A549 (cell line): ENCODE measurements at regions not wholly inside any gene's neighbourhood (a gene's known extent, or its start where the extent isn't known, plus 50 kb on each side); places are given as distances from the start of the nearest gene placed in this dataset.

Source experiments
- CBX8 ChIP-seq: fragments of 200-600 bp; sonication (generic); IDR thresholded peaks from 2 replicates; pipeline ENCODE4 v1.6.1; 2016
- CHD4 ChIP-seq: fragments of 200-600 bp; sonication (generic); IDR thresholded peaks from 2 replicates; pipeline ENCODE4 v1.6.1; 2016; ENCODE audit warnings: antibody characterized with exemption, mild to moderate bottlenecking, borderline replicate concordance
- EHF ChIP-seq: fragments of 250-450 bp; sonication (Bioruptor Pico); IDR thresholded peaks from 2 replicates; pipeline ENCODE4 v1.5.0; 2020; ENCODE audit warnings: mild to moderate bottlenecking
- EP300 ChIP-seq, 2 experiments: fragments of >200 bp; sonication (Bioruptor Twin); formaldehyde crosslinking; IDR thresholded peaks; 2 replicates in 1 of 2; 3 replicates in 1 of 2; pipeline ENCODE4 v1.6.1; 2016 to 2017
- PHF8 ChIP-seq: fragments of 200-600 bp; sonication (generic); IDR thresholded peaks from 2 replicates; pipeline ENCODE4 v1.6.1; 2016; ENCODE audit warnings: low read depth, mild to moderate bottlenecking, antibody characterized with exemption, moderate library complexity, borderline replicate concordance
- POLR2A ChIP-seq: IDR thresholded peaks from 2 replicates; pipeline ENCODE4 v1.6.1; 2012; ENCODE audit warnings: mild to moderate bottlenecking, low read length
- POLR2AphosphoS2 ChIP-seq: conservative IDR thresholded peaks from 2 replicates; pipeline ENCODE4 v1.6.1; 2012; ENCODE audit warnings: low read length, improper control_type of control experiment, inconsistent platforms
- RFX5 ChIP-seq: fragments of 450-650 bp; IDR thresholded peaks from 2 replicates; pipeline ENCODE4 v1.7.1; 2014; ENCODE audit warnings: antibody characterized with exemption, mild to moderate bottlenecking, moderate library complexity
- TP53 ChIP-seq: fragments of 250-450 bp; sonication (Bioruptor Pico); IDR thresholded peaks from 2 replicates; pipeline ENCODE4 v1.5.0; 2021; ENCODE audit warnings: mild to moderate bottlenecking, moderate library complexity
- ZC3H11A ChIP-seq: fragments of 450-650 bp; IDR thresholded peaks from 2 replicates; pipeline ENCODE4 v1.6.1; 2014; ENCODE audit warnings: antibody characterized with exemption, mild to moderate bottlenecking
- TF ChIP-seq, protein P1 (sequence below): fragments of >200 bp; sonication (Bioruptor Twin); formaldehyde crosslinking; IDR thresholded peaks from 3 replicates; pipeline ENCODE4 v1.5.1; 2016
- TF ChIP-seq, protein P2 (sequence below): fragments of 250-450 bp; sonication (Bioruptor Pico); IDR thresholded peaks from 2 replicates; pipeline ENCODE4 v1.5.0; 2021; ENCODE audit warnings: mild to moderate bottlenecking, moderate library complexity, borderline replicate concordance
- TF ChIP-seq, protein P3 (sequence below): IDR thresholded peaks from 2 replicates; pipeline ENCODE4 v1.6.1; 2012

DNA sequence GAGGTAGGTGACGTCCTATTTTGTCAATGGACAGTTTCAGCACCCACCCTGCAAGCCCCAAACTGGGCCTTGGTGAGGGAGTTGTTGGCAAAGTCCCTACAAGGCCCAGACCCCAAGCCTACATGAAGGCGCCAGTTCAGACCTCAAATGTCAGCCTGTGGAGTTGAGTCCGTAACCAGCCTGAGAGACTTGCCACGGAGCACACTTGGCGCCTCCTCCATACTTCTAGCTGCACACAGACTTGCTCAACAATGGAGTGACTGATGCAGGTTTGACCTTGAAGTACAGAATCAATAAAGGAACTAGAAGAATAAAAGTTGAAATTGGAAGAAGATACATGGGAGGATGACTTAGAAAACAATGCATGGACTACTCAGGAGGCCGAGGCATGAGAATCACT is 134.3 kb downstream of the PROX1 start:
- no peak for TF ChIP-seq POLR2AphosphoS2
- TF ChIP-seq, protein P1, sequence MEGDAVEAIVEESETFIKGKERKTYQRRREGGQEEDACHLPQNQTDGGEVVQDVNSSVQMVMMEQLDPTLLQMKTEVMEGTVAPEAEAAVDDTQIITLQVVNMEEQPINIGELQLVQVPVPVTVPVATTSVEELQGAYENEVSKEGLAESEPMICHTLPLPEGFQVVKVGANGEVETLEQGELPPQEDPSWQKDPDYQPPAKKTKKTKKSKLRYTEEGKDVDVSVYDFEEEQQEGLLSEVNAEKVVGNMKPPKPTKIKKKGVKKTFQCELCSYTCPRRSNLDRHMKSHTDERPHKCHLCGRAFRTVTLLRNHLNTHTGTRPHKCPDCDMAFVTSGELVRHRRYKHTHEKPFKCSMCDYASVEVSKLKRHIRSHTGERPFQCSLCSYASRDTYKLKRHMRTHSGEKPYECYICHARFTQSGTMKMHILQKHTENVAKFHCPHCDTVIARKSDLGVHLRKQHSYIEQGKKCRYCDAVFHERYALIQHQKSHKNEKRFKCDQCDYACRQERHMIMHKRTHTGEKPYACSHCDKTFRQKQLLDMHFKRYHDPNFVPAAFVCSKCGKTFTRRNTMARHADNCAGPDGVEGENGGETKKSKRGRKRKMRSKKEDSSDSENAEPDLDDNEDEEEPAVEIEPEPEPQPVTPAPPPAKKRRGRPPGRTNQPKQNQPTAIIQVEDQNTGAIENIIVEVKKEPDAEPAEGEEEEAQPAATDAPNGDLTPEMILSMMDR, result no peak
- TF ChIP-seq, protein P2, sequence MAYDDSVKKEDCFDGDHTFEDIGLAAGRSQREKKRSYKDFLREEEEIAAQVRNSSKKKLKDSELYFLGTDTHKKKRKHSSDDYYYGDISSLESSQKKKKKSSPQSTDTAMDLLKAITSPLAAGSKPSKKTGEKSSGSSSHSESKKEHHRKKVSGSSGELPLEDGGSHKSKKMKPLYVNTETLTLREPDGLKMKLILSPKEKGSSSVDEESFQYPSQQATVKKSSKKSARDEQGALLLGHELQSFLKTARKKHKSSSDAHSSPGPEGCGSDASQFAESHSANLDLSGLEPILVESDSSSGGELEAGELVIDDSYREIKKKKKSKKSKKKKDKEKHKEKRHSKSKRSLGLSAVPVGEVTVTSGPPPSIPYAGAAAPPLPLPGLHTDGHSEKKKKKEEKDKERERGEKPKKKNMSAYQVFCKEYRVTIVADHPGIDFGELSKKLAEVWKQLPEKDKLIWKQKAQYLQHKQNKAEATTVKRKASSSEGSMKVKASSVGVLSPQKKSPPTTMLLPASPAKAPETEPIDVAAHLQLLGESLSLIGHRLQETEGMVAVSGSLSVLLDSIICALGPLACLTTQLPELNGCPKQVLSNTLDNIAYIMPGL (CRISPR knock-in tag), result no peak
- no peak for TF ChIP-seq EP300 (IDR thresholded peaks at IDR 0.05)
- no peak for TF ChIP-seq POLR2A
- no peak for TF ChIP-seq EHF (CRISPR knock-in tag)
- TF ChIP-seq, protein P3, sequence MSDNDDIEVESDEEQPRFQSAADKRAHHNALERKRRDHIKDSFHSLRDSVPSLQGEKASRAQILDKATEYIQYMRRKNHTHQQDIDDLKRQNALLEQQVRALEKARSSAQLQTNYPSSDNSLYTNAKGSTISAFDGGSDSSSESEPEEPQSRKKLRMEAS, result no peak
- TF ChIP-seq CBX8, result no peak
- no peak for TF ChIP-seq CHD4
- TF ChIP-seq TP53 (CRISPR knock-in tag), result no peak
- TF ChIP-seq PHF8, result no peak
- TF ChIP-seq RFX5, result no peak
- no peak for TF ChIP-seq ZC3H11A
